NCI-H128 (cell line): ENCODE measurements at regions not wholly inside any gene's neighbourhood (a gene's known extent, or its start where the extent isn't known, plus 50 kb on each side); places are given as distances from the start of the nearest gene placed in this dataset.
A peak's percentile ranks its signal among the peaks of the same experiment; 100 is the strongest.

ENCODE experiments used
- DNase-seq: peaks from one replicate; lab custom pipeline; 2025; ENCODE audit not compliant: unreplicated experiment; lab: John Stamatoyannopoulos, UW

GRCh38 chr11:127568891-127569290, 568.3 kb upstream of the KIRREL3 start:
- DNase-seq, result no peak

- no peak for DNase-seq
These were observed 566.8 kb upstream of the KIRREL3 start for GRCh38 chr11:127567237-127567932.

- no peak for DNase-seq
These were observed 564.2 kb upstream of the KIRREL3 start for GRCh38 chr11:127564810-127565209.

GRCh38 chr11:127559978-127560377, 559.4 kb upstream of the KIRREL3 start:
- DNase-seq, result no peak

- no peak for DNase-seq
These were observed 551.9 kb upstream of the KIRREL3 start for GRCh38 chr11:127552446-127552845.

GRCh38 chr11:127531167-127531566, 530.6 kb upstream of the KIRREL3 start:
- no peak for DNase-seq

GRCh38 chr11:127528297-127528696, 527.7 kb upstream of the KIRREL3 start:
- no peak for DNase-seq

- DNase-seq, result no peak
These were observed 524.0 kb upstream of the KIRREL3 start for GRCh38 chr11:127524618-127525017.

GRCh38 chr11:127521413-127521812, 520.8 kb upstream of the KIRREL3 start:
- DNase-seq, result no peak

GRCh38 chr11:127507851-127508250, 507.3 kb upstream of the KIRREL3 start:
- DNase-seq, result no peak

- DNase-seq, result no peak
These were observed 506.1 kb upstream of the KIRREL3 start for GRCh38 chr11:127506647-127507046.

- no peak for DNase-seq
These were observed 505.6 kb upstream of the KIRREL3 start for GRCh38 chr11:127506126-127506525.

GRCh38 chr11:127496165-127496564, 495.6 kb upstream of the KIRREL3 start:
- DNase-seq, result no peak

- no peak for DNase-seq
These were observed 492.9 kb upstream of the KIRREL3 start for GRCh38 chr11:127493330-127494022.

- peak; percentile 6 for DNase-seq
These were observed 491.5 kb upstream of the KIRREL3 start for GRCh38 chr11:127492029-127492428.

- DNase-seq, result no peak
These were observed 491.0 kb upstream of the KIRREL3 start for GRCh38 chr11:127491589-127491988.

GRCh38 chr11:127490896-127491295, 490.3 kb upstream of the KIRREL3 start:
- DNase-seq, result no peak

GRCh38 chr11:127485541-127485940, 485.0 kb upstream of the KIRREL3 start:
- no peak for DNase-seq

GRCh38 chr11:127481391-127481790, 480.8 kb upstream of the KIRREL3 start:
- DNase-seq, result no peak

GRCh38 chr11:127478826-127479225, 478.3 kb upstream of the KIRREL3 start:
- no peak for DNase-seq

GRCh38 chr11:127474766-127475165, 474.2 kb upstream of the KIRREL3 start:
- DNase-seq, result no peak

- no peak for DNase-seq
These were observed 471.9 kb upstream of the KIRREL3 start for GRCh38 chr11:127472505-127472904.

GRCh38 chr11:127471662-127472061, 471.1 kb upstream of the KIRREL3 start:
- no peak for DNase-seq
